GM12892 (cell line): ENCODE measurements at regions not wholly inside any gene's neighbourhood (a gene's known extent, or its start where the extent isn't known, plus 50 kb on each side); places are given as distances from the start of the nearest gene placed in this dataset.

Source experiments
- POLR2A ChIP-seq: IDR thresholded peaks from 2 replicates; pipeline ENCODE4 v1.6.1; 2011; ENCODE audit warnings: low read depth, low read length, control low read depth
- POLR2AphosphoS5 ChIP-seq: IDR thresholded peaks from 2 replicates; pipeline ENCODE4 v1.6.1; 2011; ENCODE audit warnings: low read depth, low read length, control low read depth

DNA sequence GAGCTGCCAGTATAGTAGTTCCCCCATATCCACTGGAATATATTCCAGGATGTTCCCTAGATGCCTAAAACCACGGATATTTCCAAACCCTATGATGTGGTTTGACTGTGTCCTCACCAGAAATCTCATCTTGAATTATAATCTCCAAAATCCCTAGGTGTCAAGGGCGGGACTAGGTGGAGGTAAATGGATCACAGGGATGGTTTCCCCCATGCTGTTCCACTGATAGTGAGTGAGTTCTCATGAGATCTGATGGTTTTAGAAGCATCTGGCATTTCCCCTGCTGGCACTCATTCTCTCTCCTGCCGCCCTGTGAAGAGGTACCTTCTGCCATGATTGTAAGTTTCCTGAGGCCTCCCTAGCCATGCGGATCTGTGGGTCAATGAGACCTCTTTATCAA, 168.6 kb downstream of the MAF start:
- no peak for TF ChIP-seq POLR2A
- TF ChIP-seq POLR2AphosphoS5, result no peak
